SU-DHL-6 (cell line): ENCODE measurements at regions not wholly inside any gene's neighbourhood (a gene's known extent, or its start where the extent isn't known, plus 50 kb on each side); places are given as distances from the start of the nearest gene placed in this dataset.

Source experiments
- EZH2phosphoT487 ChIP-seq: fragments of 200-600 bp; sonication (generic), shearing (Covaris generic); conservative IDR thresholded peaks from 2 replicates; pipeline ENCODE4 v1.6.1; 2018; ENCODE audit warnings: mild to moderate bottlenecking, antibody characterized with exemption, low read length, moderate library complexity, mixed read lengths
- TF ChIP-seq, protein P1 (sequence below): fragments of 200-600 bp; sonication (generic); IDR thresholded peaks from one replicate; pipeline ENCODE4 v1.5.1; 2017; ENCODE audit warnings: antibody characterized with exemption, mild to moderate bottlenecking, low read length, moderate library complexity; ENCODE audit not compliant: insufficient read depth, poor library complexity, severe bottlenecking

DNA sequence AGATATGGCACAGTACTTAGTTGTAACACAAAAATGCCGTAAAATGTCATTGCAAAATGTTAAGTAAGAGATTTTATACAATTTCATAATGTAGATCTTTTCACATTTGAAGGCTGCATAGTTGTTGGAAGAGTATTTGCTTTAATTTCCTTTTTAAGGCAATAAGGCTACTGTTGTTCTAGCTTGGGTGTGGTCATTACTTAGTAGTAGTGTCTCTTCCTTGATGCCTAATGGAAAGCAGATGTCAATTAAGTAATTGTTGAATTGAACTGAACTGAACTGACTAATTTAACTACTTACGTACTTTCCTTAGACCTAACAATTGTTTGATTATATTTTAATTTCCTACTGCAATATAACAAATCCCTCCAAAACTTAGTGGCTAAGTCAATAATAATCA, 181.7 kb downstream of the FLRT2 start:
- no peak for TF ChIP-seq EZH2phosphoT487
- TF ChIP-seq, protein P1, sequence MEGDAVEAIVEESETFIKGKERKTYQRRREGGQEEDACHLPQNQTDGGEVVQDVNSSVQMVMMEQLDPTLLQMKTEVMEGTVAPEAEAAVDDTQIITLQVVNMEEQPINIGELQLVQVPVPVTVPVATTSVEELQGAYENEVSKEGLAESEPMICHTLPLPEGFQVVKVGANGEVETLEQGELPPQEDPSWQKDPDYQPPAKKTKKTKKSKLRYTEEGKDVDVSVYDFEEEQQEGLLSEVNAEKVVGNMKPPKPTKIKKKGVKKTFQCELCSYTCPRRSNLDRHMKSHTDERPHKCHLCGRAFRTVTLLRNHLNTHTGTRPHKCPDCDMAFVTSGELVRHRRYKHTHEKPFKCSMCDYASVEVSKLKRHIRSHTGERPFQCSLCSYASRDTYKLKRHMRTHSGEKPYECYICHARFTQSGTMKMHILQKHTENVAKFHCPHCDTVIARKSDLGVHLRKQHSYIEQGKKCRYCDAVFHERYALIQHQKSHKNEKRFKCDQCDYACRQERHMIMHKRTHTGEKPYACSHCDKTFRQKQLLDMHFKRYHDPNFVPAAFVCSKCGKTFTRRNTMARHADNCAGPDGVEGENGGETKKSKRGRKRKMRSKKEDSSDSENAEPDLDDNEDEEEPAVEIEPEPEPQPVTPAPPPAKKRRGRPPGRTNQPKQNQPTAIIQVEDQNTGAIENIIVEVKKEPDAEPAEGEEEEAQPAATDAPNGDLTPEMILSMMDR, result no peak
